Adipocyte (in vitro differentiated cells): ENCODE measurements at regions not wholly inside any gene's neighbourhood (a gene's known extent, or its start where the extent isn't known, plus 50 kb on each side); places are given as distances from the start of the nearest gene placed in this dataset.
"Not testable (repeated sequence)": the region's sequence is repeated elsewhere in the genome, so short reads cannot be mapped to it uniquely, and the experiment has no call there.

ENCODE experiments used
- DNase-seq: peaks from one replicate; pipeline ENCODE4 v3.0.0-alpha.2; 2015; ENCODE audit warnings: low read depth
- H3K27me3 ChIP-seq: replicated peaks from 2 replicates; pipeline ENCODE4 v1.7.0; 2013; ENCODE audit warnings: mild to moderate bottlenecking, low read length, moderate library complexity; ENCODE audit not compliant: control insufficient read depth, insufficient read depth
- H3K36me3 ChIP-seq: 2 replicates; pipeline ENCODE4 v1.7.0; 2013; ENCODE audit warnings: low read length, mild to moderate bottlenecking, moderate library complexity; ENCODE audit not compliant: control insufficient read depth, insufficient read depth, severe bottlenecking
- H3K4me1 ChIP-seq: 2 replicates; pipeline ENCODE4 v1.7.0; 2013; ENCODE audit warnings: mild to moderate bottlenecking, low read length, moderate library complexity; ENCODE audit not compliant: control insufficient read depth, insufficient read depth
- H3K4me3 ChIP-seq: 2 replicates; pipeline ENCODE4 v1.7.0; 2013; ENCODE audit warnings: mild to moderate bottlenecking, low read length, moderate library complexity
- H3K9ac ChIP-seq: 2 replicates; pipeline ENCODE4 v1.7.0; 2013; ENCODE audit warnings: mild to moderate bottlenecking, low read length, moderate library complexity
- H3K9me3 ChIP-seq: 2 replicates; pipeline ENCODE4 v1.7.0; 2013; ENCODE audit warnings: mild to moderate bottlenecking, low read length, moderate library complexity; ENCODE audit not compliant: control insufficient read depth

GRCh38 chr12:67110345-67110744, 158.8 kb upstream of the CAND1 start:
- H3K36me3 ChIP-seq, H3K4me1 ChIP-seq, DNase-seq, H3K9ac ChIP-seq, H3K4me3 ChIP-seq: not testable (repeated sequence)
- peaks cover 30% of the 10 kb centered on the region for H3K9me3 ChIP-seq
- peaks cover 17% of the 10 kb centered on the region for H3K27me3 ChIP-seq

- H3K9me3 ChIP-seq: peaks cover 22% of the 10 kb centered on the region
- DNase-seq: no peak
- peaks cover 17% of the 10 kb centered on the region for H3K27me3 ChIP-seq
- H3K4me3 ChIP-seq: no peak overlapping the region
- no peak overlapping the region for H3K9ac ChIP-seq
- no peaks in the 10 kb centered on the region for H3K4me1 ChIP-seq
- no peaks in the 10 kb centered on the region for H3K36me3 ChIP-seq
Observed at GRCh38 chr12:67111182-67111581, 158.0 kb upstream of the CAND1 start.

DNA sequence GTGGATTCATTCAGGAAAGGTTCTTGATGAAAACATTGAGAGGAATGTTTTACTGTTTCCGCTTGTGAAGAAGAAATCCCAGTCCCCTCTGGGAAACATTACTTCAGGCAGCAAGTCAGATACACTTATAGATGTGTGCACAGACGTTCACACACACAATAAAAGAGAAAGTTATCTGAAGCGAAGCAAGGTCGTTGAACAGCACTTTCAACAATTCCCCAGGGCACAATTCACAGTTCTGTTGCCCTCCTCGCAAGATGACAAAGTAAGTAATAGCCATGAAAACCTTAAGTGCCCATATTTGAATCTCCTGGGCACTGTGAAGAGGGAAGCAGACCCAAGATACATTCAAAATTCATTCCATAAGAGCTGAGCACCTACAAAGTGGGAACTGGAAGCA, 156.6 kb upstream of the CAND1 start:
- H3K4me1 ChIP-seq: no peaks in the 10 kb centered on the region
- H3K4me3 ChIP-seq: no peak overlapping the region
- no peak for DNase-seq
- no peak overlapping the region for H3K9ac ChIP-seq
- peaks cover 17% of the 10 kb centered on the region for H3K27me3 ChIP-seq
- peaks cover 9% of the 10 kb centered on the region for H3K9me3 ChIP-seq
- no peaks in the 10 kb centered on the region for H3K36me3 ChIP-seq

DNA sequence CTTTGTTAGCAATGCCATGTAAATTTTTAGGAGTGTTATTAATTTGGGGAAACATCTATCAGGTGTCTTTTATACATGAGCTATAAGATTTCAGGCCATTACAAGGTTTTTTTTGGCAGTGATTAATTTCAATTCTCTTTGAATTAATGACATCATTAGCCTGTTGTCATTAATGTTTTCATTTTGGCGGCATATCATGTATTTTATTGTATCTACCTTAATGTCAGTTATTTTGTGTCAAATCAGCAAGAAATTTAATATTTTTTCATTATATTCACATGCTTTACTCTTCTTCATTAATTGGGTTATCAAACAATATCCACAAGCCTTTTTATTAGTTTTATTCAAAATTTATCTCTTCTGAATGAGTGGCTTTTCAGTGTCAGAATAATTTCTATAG, 153.0 kb upstream of the CAND1 start:
- DNase-seq: no peak

GRCh38 chr12:67122584-67122983, 146.6 kb upstream of the CAND1 start:
- Histone ChIP-seq H3K27me3 (peaks cover 8% of the 10 kb centered on the region), H3K36me3 (no peaks in the 10 kb centered on the region), H3K9ac (no peak overlapping the region), H3K9me3 (no peaks in the 10 kb centered on the region), H3K4me1 (no peaks in the 10 kb centered on the region), H3K4me3 (no peak overlapping the region)
- no peak for DNase-seq

More for the DNA sequence above, 153.0 kb upstream of the CAND1 start:
- Histone ChIP-seq H3K27me3 (peaks cover 12% of the 10 kb centered on the region), H3K9ac (no peak overlapping the region), H3K9me3 (no peaks in the 10 kb centered on the region), H3K4me1 (no peaks in the 10 kb centered on the region), H3K4me3 (no peak overlapping the region), H3K36me3 (no peaks in the 10 kb centered on the region)

GRCh38 chr12:67137256-67137655, 131.9 kb upstream of the CAND1 start:
- H3K36me3 ChIP-seq: no peaks in the 10 kb centered on the region
- no peak for DNase-seq
- H3K4me3 ChIP-seq: no peak overlapping the region
- H3K9ac ChIP-seq: no peak overlapping the region
- H3K9me3 ChIP-seq: no peaks in the 10 kb centered on the region
- H3K4me1 ChIP-seq: no peaks in the 10 kb centered on the region
- H3K27me3 ChIP-seq: peaks cover 2% of the 10 kb centered on the region

GRCh38 chr12:67141296-67142018, 127.7 kb upstream of the CAND1 start:
- Histone ChIP-seq H3K36me3 (no peaks in the 10 kb centered on the region), H3K9me3 (no peaks in the 10 kb centered on the region), H3K9ac (no peak overlapping the region), H3K27me3 (peaks cover 6% of the 10 kb centered on the region), H3K4me1 (no peaks in the 10 kb centered on the region), H3K4me3 (no peak overlapping the region)
- DNase-seq: no peak

GRCh38 chr12:67145692-67146091, 123.5 kb upstream of the CAND1 start:
- Histone ChIP-seq H3K9ac (no peak overlapping the region), H3K4me1 (no peaks in the 10 kb centered on the region), H3K9me3 (no peaks in the 10 kb centered on the region), H3K27me3 (peaks cover 6% of the 10 kb centered on the region), H3K36me3 (no peaks in the 10 kb centered on the region), H3K4me3 (no peak overlapping the region)
- no peak for DNase-seq

GRCh38 chr12:67147030-67147429, 122.1 kb upstream of the CAND1 start:
- Histone ChIP-seq H3K27me3 (peaks cover 6% of the 10 kb centered on the region), H3K9ac (no peak overlapping the region), H3K4me3 (no peak overlapping the region), H3K36me3 (no peaks in the 10 kb centered on the region), H3K4me1 (no peaks in the 10 kb centered on the region), H3K9me3 (no peaks in the 10 kb centered on the region)
- no peak for DNase-seq

GRCh38 chr12:67147447-67147846, 121.7 kb upstream of the CAND1 start:
- DNase-seq: no peak
- Histone ChIP-seq H3K36me3 (no peaks in the 10 kb centered on the region), H3K4me1 (no peaks in the 10 kb centered on the region), H3K9me3 (no peaks in the 10 kb centered on the region), H3K9ac (no peak overlapping the region), H3K27me3 (peaks cover 2% of the 10 kb centered on the region), H3K4me3 (no peak overlapping the region)

DNA sequence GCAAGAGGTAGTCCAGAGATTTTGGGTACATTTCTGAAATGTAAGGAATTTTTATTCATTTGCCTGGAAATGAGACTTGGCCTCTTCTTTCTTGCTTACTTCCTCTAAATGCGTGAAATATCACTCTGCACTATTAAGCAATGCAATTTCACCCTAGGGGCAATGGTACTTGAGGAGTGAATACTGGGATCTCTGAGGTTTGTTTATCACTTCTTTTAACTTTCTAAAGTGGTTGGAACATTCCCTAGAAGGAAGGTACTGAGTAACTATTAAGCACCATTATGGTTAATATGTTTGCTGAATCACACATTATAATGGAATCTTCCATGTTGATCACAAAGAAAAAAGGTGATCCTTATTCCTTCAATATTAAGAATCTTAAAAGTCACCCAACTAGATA, 120.9 kb upstream of the CAND1 start:
- Histone ChIP-seq H3K27me3 (no peaks in the 10 kb centered on the region), H3K4me3 (no peak overlapping the region), H3K9me3 (no peaks in the 10 kb centered on the region), H3K36me3 (no peaks in the 10 kb centered on the region), H3K4me1 (no peaks in the 10 kb centered on the region), H3K9ac (no peak overlapping the region)
- DNase-seq: no peak

- Histone ChIP-seq H3K9ac (no peak overlapping the region), H3K4me1 (no peaks in the 10 kb centered on the region), H3K4me3 (no peak overlapping the region), H3K27me3 (no peaks in the 10 kb centered on the region), H3K9me3 (no peaks in the 10 kb centered on the region), H3K36me3 (no peaks in the 10 kb centered on the region)
- DNase-seq: peak; percentile 15
Observed at GRCh38 chr12:67151886-67152285, 117.3 kb upstream of the CAND1 start.
